Ascending aorta (tissue), 2 donors: ENCODE measurements at regions not wholly inside any gene's neighbourhood (a gene's known extent, or its start where the extent isn't known, plus 50 kb on each side); places are given as distances from the start of the nearest gene placed in this dataset.

Source experiments
- DNase-seq, 2 donors: peaks; one replicate each; pipeline ENCODE4 v3.0.0-alpha.2; 2019; ENCODE audit warnings: low spot score in 2 of 2
- H3K27ac ChIP-seq, 2 donors: fragments of 200-600 bp; sonication (generic); one replicate each; pipeline ENCODE4 v1.5.1; 2016 to 2017; ENCODE audit warnings: mild to moderate bottlenecking in 1 of 2
- H3K27me3 ChIP-seq: fragments of 200-600 bp; sonication (generic); one replicate; pipeline ENCODE4 v1.5.1; 2017
- H3K36me3 ChIP-seq, 2 donors: fragments of 200-600 bp; sonication (generic); one replicate each; pipeline ENCODE4 v1.5.1; 2016
- H3K4me1 ChIP-seq, 2 donors: fragments of 200-600 bp; sonication (generic); one replicate each; pipeline ENCODE4 v1.5.1; 2016 to 2017; ENCODE audit warnings: mild to moderate bottlenecking in 1 of 2
- H3K4me3 ChIP-seq, 2 donors: fragments of 200-600 bp; sonication (generic); one replicate each; pipeline ENCODE4 v1.5.1; 2016 to 2017; ENCODE audit warnings: mild to moderate bottlenecking in 1 of 2
- H3K9me3 ChIP-seq, 2 donors: fragments of 200-600 bp; sonication (generic); one replicate each; pipeline ENCODE4 v1.5.1; 2016
- intact Hi-C: fragments of 100-400 bp; cut with DNase I; formaldehyde crosslinking; loops from one replicate; pipeline ENCODE4 v1.15.1; 2023
- TF ChIP-seq, protein P1 (sequence below), 3 experiments: fragments of 200-600 bp in 2 of 3; fragments of 450-650 bp in 1 of 3; sonication (generic) in 2 of 3; IDR thresholded peaks; one replicate each; pipeline ENCODE4 v1.5.1; 2016 to 2019; ENCODE audit warnings: antibody characterized with exemption in 3 of 3, mild to moderate bottlenecking in 1 of 3, moderate library complexity in 1 of 3

GRCh38 chr9:80020530-80020929 lies 448.8 kb downstream of the TLE4 start:
- Histone ChIP-seq H3K9me3 (no peaks in the 10 kb centered on the region), H3K4me3 (no peak overlapping the region), H3K27me3 (no peaks in the 10 kb centered on the region), H3K27ac (no peak overlapping the region), H3K4me1 (no peaks in the 10 kb centered on the region), H3K36me3 (no peaks in the 10 kb centered on the region)
- intact Hi-C loops: no loop called here
- DNase-seq: no peak
- TF ChIP-seq, protein P1, sequence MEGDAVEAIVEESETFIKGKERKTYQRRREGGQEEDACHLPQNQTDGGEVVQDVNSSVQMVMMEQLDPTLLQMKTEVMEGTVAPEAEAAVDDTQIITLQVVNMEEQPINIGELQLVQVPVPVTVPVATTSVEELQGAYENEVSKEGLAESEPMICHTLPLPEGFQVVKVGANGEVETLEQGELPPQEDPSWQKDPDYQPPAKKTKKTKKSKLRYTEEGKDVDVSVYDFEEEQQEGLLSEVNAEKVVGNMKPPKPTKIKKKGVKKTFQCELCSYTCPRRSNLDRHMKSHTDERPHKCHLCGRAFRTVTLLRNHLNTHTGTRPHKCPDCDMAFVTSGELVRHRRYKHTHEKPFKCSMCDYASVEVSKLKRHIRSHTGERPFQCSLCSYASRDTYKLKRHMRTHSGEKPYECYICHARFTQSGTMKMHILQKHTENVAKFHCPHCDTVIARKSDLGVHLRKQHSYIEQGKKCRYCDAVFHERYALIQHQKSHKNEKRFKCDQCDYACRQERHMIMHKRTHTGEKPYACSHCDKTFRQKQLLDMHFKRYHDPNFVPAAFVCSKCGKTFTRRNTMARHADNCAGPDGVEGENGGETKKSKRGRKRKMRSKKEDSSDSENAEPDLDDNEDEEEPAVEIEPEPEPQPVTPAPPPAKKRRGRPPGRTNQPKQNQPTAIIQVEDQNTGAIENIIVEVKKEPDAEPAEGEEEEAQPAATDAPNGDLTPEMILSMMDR (IDR thresholded peaks at IDR 0.05): no peak

DNA sequence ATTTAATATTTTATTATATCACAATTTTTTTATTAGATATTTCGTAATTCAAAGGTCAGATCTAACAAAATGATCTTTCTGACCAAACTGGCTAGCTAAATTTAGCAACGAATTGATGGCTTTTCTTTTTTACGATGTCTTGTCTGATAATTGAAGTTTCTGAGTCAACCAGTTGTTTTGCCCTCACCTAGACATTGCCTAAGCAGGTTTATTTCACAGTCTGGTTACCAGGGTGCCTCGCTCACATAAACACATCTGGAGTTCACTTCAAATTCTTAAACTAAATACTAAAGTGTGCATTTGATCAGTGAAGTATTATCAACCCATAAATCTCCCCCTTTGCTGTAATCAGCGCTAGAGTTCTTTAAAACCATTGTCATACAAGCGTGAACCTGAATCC lies 448.3 kb downstream of the TLE4 start:
- H3K36me3 ChIP-seq: no peaks in the 10 kb centered on the region
- intact Hi-C loops: no loop called here
- TF ChIP-seq, protein P1 (IDR thresholded peaks at IDR 0.05): no peak
- H3K27ac ChIP-seq: no peak overlapping the region
- DNase-seq: no peak
- no peaks in the 10 kb centered on the region for H3K9me3 ChIP-seq
- H3K4me1 ChIP-seq: no peaks in the 10 kb centered on the region
- no peaks in the 10 kb centered on the region for H3K27me3 ChIP-seq
- no peak overlapping the region for H3K4me3 ChIP-seq

- intact Hi-C loops: no loop called here
- no peak for DNase-seq
Measured at GRCh38 chr9:80013891-80014290, 442.1 kb downstream of the TLE4 start.

DNA sequence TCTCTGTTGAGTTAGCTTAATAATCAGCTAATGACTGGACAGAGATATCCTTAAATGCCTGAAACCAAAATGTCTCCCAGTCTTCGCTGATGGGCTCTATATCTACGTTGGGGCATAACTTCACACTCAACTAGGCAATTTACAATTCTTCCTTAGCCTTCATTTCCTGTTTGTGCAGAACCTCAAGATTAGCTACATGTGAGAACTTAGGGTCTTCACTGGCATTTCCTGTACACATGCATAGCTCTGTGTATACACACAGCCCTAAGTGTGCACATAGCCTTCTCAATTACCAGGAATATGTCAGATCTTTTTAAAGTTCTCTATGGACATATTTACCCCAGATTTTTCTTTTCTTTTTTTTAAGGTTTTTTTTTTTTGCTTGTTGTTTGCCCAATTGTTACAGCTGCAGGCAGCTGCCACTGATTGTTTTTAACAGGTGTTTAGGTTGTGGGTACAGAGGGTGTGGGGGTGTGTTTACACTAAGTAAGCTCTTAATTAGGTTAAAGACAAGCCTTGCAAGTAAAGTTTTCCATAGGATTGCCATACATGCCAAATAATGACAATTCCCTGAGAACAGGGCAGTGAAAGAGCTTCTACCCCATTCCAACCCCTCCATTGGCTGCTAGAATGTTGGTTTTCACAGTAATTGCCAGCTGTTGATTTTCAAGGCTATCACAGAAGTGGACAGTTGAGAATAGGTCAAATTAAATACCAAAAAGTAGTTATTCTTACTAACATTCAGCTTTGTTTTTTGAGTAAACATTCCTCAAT lies 441.0 kb downstream of the TLE4 start:
- H3K9me3 ChIP-seq: peaks cover 0 to 4% of the 10 kb centered on the region in 2 donors
- H3K4me1 ChIP-seq: no peaks in the 10 kb centered on the region
- intact Hi-C loops: no loop called here
- H3K27me3 ChIP-seq: no peaks in the 10 kb centered on the region
- no peak overlapping the region for H3K4me3 ChIP-seq
- DNase-seq: no peak
- TF ChIP-seq, protein P1 (IDR thresholded peaks at IDR 0.05): no peak
- no peaks in the 10 kb centered on the region for H3K36me3 ChIP-seq
- H3K27ac ChIP-seq: no peak overlapping the region

More at GRCh38 chr9:80013891-80014290, 442.1 kb downstream of the TLE4 start:
- no peaks in the 10 kb centered on the region for H3K27me3 ChIP-seq
- peaks cover 0 to 4% of the 10 kb centered on the region in 2 donors for H3K9me3 ChIP-seq
- no peaks in the 10 kb centered on the region for H3K36me3 ChIP-seq
- no peak overlapping the region for H3K27ac ChIP-seq
- TF ChIP-seq, protein P1 (IDR thresholded peaks at IDR 0.05): no peak
- H3K4me1 ChIP-seq: no peaks in the 10 kb centered on the region
- H3K4me3 ChIP-seq: no peak overlapping the region

DNA sequence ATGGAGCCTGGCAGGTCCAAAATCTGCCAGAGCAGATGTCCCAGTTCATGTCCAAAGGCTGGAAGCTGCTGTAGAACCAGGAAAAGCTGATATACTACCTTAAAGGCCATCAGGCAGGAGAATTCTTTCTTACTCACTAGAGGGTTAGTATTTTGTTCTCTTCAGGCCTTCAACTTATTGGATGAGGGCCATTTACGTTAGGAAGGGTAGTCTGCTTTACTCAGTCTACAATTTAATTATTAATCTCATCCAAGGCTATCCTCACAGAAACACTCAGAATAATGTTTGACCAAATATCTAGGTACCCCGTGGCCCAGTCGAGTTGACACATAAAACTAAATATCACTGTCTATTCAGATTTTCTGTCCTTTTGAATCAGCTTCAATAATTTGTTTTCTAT lies 437.4 kb downstream of the TLE4 start:
- peaks cover 0 to 3% of the 10 kb centered on the region in 2 donors for H3K4me1 ChIP-seq
- no peak overlapping the region for H3K27ac ChIP-seq
- no peak overlapping the region for H3K4me3 ChIP-seq
- TF ChIP-seq, protein P1 (IDR thresholded peaks at IDR 0.05): no peak
- no peaks in the 10 kb centered on the region for H3K36me3 ChIP-seq
- intact Hi-C loops: no loop called here
- no peak for DNase-seq
- no peaks in the 10 kb centered on the region for H3K27me3 ChIP-seq
- peaks cover 0 to 4% of the 10 kb centered on the region in 2 donors for H3K9me3 ChIP-seq
